Stimulated activated CD8-positive, alpha-beta memory T cell treated with anti-CD3 and anti-CD28 coated beads, Interleukin-4, amount 100 ng/mL, for 1 hour (primary cell): ENCODE measurements at regions not wholly inside any gene's neighbourhood (a gene's known extent, or its start where the extent isn't known, plus 50 kb on each side); places are given as distances from the start of the nearest gene placed in this dataset.
A peak's percentile ranks its signal among the peaks of the same experiment; 100 is the strongest.
"Not testable (repeated sequence)": the region's sequence is repeated elsewhere in the genome, so short reads cannot be mapped to it uniquely, and the experiment has no call there.

Experiments
- DNase-seq, 2 donors: peaks; one replicate each; pipeline ENCODE4 v3.0.0-alpha.2; 2020; ENCODE audit warnings: low read depth in 2 of 2, low spot score in 1 of 2

DNA sequence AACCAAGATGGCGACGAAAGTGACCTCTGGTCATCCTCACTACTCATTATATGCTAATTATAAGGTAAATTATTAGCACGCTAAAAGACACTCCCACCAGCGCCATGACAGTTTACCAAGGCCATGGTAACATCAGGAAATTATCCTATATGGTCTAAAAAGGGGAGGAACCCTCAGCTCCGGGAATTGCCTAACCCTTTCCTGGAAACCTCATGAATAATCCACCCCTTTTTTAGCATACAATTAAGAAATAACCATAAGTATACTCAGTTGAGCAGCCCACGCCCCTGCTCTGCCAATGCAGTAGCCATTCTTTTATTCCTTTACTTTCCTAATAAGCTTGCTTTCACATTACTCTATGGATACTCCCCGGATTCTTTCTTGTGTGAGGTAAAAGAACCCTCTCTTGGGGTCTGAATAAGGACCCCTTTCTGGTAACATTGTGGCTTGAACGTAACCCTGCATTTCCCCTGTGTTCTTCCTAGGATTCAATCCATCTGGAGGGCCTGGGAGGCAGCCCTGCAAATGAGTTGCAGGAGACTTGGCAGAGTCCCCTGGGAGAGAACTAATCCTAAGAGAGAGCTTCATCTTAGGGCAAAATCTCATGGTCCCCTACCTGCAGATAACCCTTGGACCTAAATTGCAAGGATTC, 225.6 kb upstream of the JARID2 start:
- DNase-seq, result no peak

DNA sequence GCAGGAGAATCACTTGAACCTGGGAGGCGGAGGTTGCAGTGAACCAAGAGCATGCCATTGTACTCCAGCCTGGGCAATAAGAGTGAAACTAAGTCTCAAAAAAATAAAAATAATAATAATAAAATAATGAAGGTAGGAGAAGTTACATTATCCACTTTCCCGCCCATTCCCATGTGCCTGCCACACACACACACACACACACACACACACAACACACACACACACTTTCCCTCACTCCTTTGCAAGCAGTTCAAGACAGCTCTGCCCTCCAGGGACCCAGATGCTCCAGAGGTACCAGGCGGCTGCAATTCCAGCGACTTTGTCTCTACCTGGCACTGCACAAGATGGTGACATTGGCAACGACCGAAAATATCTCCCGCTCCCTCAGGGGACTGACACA, 224.8 kb upstream of the JARID2 start:
- no peak for DNase-seq

DNA sequence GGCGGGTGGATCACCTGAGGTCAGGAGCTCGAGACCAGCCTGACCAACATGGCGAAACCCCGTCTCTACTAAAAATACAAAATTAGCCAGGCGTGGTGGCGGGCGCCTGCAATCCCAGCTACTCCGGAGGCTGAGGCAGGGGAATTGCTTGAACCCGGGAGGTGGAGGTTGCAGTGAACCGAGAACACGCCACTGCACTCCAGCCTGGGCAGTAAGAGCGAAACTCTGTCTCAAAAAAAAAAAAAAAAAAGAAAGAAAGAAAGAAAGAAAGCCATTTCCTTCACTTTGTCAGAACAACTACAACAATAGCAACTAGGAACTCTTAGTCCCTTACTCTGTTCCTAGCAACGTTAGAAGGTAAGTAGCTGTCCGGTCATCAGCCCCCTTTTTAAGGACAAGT, 222.9 kb upstream of the JARID2 start:
- not testable (repeated sequence) for DNase-seq

DNA sequence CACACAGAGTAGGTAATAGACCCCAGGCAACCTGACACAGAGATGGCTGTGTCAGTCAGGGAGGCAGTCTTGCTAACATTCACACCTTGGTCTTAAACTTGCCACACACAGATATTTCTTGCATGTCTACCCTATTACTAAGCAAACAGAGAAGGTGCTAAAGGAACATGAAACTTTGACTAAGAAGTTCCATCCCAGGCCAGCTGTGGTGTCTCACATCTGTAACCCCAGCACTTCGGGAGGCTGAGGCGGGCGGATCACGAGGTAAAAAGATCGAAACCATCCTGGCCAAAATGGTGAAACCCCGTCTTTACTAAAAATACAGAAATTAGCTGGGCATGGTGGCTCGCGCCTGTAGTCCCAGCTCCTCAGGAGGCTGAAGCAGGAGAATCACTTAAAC, 222.4 kb upstream of the JARID2 start:
- DNase-seq, result peak in 1 of 2 donors; percentile 9

DNA sequence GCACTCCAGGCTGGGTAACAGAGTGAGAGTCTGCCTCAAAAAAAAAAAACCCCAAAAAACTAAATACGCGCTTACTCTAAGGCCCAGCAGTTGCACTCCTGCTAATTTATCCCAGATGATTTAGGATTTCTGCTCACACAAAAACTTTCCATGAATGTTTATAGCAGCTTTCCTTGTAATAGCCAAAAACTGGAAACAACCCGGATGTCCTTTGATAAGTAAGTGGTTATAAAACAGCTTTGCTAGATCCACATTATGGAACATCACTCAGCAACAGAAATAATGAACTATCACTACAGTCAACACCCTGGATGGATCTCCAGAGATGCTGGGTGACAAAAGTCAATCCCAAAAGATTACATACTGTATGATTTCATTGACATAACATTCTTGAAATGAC, 220.4 kb upstream of the JARID2 start:
- DNase-seq, result no peak

DNA sequence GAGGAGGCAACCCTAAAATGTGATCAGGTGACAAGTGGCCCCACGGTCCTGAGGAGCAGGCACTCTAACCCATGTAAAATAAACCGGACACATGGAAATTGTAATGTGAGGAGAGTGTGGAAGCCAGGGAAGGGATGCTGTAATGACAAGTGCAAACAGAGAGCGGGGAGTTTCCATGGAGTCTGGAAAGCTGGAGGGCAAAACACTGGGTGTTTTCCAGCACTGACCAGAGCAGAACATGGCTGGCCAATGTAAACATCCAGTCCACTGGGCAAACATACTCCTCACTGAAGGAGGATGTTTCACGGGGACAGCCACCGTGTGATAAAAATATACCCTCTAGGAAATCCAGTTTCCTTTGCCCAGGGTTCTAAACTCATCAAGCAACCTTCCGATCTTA, 219.0 kb upstream of the JARID2 start:
- DNase-seq, result no peak

DNA sequence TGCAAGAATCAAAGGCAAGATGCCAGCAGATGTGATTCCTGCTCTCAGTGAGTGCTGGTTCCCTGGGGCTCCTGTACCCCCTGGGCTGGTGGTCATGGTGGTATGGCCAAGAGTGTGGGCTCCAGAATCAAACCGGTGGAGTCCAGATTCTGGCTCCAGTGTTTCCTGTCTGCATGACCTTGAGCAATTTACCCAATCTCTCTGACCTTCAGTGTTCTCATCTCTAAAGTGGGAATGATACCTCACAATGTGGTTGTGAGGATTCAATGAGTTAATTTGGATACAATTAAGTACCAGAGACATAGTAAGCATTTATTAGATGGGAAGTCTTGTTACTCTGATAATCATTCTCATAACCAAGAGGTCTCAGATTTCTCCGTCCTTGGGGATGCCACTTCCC, 218.4 kb upstream of the JARID2 start:
- DNase-seq, result no peak

DNA sequence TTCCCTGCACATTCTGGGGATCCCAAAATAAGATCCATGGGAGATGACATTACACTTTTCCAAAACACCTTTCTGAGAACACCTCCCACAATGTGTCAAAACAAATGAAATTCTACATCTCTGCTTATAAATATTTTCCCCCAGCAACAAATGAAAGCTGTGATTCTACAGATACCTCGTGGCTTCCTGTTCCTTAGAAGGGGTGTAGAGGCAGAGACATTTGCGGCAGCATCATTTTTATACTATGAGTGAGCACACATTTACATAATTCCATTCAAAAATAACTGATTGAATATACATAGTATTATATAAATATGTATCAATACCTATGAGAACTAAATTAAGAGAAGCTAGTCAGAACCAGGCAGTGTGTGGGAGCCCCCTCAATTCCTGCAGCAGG, 213.9 kb upstream of the JARID2 start:
- DNase-seq, result no peak

DNA sequence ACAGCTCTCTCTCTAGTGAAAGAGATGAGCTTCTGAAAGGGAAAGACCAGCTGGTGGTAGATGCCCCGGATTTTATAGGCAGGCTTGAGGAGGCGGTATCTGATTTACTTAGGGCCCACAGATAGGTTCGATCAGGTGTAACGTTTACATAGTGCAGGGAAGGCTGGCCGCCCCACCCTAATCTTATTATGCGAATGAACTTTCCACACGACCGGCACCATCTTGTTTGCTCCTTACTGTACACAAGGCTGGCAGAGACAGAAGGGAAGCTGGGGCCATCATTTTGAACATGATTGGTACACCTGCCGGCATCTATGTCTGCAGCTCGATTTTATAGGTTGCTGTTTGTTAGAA, 212.0 kb upstream of the JARID2 start:
- no peak for DNase-seq

DNA sequence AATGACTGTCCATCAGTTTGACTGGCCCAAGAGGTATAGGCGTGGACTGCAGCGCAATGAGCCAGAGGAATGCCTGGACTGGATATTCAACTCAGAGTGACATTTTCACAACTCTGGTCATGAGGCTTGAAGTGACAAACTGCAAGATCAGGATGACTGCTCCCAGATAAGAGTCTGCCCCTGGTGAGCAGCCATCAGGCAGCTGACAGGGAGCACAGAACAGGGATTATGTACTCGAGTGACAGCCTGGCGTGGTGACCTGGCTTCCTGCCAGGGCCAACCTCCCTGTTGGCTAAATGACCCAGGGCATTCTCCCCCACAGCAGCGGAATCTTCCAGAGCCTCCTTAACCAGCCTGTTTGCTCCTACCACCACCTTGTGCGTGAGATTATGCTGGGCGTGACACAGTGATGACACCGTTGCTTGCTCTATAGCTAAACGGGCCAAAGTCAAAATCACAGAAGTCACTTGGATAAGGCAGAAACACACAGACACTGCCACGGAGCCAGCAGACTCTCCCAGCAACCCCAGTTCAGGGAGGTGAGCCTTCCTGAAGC, 209.1 kb upstream of the JARID2 start:
- no peak for DNase-seq

DNA sequence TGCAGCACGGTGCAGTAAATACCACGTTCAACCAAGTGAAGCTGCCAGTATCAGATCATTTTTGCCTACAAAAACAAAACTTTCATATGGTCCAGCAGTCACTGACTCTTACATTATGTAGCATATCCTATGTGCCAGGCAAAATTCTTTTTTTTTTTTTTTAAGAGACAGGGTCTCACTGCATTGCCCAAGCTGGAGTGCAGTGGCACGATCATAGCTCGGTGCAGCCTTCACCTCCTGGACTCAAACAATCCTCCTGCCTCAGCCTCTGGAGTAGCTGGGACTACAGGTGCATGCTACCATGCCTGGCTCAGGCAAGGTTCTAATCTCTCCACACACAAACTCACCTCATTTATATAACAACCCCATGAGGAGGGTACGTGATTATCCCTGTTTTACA, 208.6 kb upstream of the JARID2 start:
- no peak for DNase-seq

DNA sequence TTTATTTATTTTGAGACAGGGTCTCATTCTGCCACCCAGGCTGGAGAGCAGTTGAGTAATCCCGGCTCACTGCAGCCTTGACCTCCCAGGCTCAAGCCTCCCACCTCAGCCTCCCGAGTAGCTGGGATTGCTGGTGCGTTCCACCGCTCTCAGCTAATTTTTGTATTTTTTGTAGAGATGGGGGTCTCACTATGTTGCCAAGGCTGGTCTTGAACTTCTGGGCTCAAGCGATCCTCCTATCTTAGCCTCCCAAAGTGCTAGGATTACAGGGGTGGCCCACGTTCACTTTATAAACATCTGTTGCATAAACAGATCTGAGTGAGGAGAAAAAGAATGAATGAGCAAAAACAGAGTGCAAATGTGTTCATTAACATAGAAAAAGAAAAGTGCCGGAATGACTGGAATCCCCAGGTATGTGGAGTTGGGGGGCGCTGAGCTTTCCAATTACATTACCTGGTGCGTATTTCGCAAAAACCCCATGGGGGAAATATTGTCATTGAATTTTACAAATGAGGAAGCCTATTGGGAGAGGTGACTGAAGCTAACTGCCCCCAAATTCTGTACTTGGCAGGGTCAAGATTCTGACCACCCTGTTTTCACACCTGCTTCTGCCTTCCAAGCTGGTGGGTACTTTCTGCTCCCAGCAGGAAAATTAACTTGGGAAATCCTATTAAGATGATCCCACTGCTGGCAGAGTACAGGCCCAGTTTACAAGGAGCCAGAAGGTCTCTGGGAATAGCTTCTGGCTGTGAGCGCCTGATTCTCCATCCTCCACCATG, 207.7 kb upstream of the JARID2 start:
- DNase-seq, result no peak

DNA sequence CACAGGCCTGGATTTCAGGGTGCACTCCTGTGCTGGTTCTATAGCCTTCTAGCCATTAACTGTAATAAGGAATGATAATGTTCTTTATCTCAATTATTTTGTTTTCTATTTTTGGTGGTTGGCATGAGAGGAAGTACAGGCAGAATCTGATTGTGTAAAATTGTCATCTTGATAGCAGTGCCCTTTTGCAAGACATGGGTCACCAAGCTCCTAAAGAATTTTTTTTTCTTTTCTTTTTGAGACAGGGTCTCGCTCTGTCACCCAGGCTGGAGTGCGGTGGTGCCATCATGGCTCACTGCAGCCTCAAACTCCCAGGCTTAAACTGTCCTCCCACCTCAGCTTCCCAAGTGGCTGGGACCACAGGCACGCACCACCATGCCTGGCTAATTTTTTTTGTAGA, 206.7 kb upstream of the JARID2 start:
- no peak for DNase-seq

DNA sequence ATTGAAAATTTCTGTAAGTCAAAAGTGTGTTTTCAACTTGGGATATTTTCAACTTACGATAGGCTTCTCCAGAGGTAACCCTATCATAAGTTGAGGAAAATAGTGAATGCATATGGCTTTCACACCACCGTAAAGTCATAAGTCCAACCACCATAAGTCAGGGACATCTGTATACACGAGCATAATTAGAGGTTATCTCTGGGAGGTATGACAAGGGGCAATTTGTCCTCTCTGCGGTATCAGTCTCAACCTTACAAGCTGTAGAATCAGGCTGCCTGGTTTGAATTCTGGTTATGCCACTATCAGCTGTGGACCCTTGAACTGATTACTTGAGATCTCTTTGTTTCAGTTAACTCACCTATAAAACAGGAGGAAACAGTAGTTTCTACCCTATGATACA, 202.9 kb upstream of the JARID2 start:
- no peak for DNase-seq

DNA sequence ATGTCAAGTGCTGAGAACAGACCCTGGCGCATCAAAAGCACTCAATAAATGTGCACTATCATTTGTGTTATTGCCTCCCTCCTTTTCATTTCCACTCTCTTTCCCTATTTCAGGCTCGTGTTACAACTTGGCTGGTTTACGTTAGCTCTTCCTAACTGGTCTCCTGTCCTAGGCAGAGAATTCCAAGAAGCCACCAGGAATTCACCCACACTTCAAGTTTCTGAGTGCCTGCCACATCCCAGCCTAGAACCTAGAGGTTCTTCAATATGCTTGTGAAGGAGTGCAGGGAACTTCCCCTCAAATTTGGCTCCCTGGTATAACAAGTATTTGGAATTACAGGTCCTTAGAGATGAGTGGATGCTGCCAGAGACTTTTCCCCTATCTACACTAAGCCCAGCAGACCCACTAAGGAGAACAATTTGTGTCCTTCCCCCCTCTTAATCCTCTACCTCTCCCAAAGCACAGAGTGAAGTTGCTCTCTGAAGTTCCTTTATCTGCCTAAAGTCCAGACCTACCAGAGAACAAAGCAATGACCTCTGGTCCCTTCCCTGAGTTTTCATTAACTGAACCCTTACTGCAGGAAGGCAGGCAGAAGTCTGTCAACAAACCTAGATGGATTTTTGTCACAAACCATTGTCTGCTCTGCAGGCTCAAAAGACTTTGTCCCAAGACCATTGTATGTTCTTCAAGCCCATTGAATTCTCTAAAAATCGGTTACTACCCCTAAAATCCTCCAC, 201.6 kb upstream of the JARID2 start:
- DNase-seq, result no peak

DNA sequence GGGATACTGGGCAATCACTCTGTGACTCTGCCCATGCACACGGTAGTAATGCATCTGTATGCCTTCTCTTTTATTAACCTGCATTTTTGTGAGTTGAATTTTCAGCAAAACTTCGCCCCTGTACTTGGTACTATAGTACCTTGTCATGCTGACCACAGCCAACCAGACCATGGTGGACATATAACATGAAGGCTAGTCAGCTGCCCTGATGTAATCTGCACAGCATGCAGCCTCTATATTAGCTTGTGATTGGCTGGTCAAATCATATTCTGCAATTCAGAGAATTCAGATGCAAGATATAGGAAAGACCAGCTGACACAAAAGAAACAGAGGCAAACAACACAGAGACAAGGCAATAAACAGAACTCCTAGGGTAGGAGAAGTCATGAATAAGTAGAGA, 200.9 kb upstream of the JARID2 start:
- DNase-seq, result no peak

DNA sequence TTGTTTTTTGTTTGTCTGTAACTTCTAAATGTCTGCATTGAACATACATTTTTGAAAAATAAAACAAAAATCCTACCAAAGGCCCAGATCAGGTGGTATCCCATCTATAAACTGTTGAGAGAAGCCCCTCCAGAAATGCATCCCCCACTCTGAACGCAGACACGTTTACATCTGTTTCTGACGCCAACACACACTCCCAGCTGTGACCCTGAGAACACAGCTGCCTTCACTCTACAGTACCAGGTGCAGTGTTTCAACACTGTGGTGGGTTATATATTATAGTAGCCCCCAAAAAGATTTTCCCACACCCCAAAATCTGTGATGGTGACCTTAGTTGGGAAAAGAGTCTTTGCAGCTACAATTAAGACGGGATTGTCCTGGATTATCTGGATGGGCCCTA, 199.1 kb upstream of the JARID2 start:
- no peak for DNase-seq

DNA sequence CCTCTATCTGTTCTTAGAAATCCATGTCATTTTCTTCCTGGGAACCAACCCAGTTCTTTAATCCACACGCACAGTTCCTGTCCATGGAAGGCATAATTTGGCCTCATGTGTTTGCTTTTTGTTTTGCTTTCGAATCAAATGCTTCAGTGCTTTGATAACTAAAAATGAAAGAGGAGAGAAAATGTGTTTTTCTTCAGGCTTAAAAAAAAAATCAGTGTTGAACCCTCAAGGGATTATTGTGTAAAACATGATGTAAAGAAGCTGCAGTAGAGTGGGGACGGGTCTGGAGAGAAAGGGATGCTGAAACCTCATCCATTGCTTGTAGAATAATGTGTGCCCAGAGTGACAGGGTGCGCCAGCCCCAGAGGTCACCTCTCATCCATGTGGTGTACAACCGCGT, 197.5 kb upstream of the JARID2 start:
- no peak for DNase-seq

DNA sequence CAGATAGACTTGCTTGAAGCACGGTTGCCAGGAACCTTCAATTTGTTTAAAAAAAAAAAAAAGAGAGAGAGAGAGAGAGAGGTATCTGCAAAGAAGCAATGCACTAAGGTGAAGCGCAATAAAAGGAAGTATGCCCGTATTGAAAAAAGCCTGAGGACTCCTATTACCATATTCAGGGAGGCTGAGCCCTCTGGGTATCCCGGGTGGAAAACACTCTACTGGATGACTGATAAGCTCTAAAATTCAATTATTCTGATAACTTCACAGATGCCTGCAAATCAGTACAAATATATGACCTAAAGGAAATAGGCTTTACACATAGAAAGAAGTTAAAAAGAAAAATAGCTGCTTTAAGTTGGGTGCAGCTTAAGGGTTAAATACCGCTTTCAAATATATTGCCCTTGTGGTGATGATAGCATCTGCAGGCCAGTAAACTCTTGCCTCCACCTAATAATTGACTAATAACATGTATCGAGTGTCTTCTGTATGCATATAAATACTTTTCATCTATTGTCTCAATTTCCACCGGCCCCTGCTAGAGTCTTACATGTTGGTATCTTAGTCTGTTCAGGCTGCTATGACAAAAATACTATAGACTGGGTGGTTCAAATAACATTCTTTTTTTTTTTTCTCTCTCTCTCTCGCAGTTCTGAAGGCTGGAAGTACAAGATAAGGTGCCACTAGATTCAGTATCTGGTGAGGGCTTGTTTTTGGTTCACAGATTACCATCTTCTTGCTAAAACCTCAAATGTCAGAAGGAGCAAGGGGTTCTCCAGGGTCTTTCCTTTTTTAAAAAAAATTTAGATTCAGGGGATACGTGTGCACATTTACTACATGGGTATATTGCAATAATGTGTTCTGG, 187.4 kb upstream of the JARID2 start:
- no peak for DNase-seq

DNA sequence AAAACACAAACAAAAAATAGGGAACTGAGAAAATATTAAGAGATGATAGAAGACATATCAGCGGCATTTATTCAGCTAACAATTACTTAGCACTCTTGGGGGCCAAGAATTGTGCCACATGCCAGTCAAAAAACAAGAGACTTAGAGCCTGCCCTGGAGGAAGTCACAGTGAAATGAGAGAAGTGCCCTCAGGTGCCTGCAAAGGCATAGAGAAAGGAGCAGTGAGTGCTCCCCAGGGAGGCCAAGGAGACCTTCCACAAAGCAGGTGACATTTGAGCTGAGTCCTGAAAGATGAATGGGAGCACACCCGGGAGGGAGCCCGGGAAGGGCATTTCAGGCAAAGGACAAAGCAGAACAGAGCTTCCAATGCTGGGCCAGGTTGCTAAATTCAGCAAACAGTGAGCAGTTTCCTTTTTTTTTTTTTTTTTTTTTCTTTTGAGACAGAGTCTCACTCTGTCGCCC, 184.7 kb upstream of the JARID2 start:
- DNase-seq, result no peak

DNA sequence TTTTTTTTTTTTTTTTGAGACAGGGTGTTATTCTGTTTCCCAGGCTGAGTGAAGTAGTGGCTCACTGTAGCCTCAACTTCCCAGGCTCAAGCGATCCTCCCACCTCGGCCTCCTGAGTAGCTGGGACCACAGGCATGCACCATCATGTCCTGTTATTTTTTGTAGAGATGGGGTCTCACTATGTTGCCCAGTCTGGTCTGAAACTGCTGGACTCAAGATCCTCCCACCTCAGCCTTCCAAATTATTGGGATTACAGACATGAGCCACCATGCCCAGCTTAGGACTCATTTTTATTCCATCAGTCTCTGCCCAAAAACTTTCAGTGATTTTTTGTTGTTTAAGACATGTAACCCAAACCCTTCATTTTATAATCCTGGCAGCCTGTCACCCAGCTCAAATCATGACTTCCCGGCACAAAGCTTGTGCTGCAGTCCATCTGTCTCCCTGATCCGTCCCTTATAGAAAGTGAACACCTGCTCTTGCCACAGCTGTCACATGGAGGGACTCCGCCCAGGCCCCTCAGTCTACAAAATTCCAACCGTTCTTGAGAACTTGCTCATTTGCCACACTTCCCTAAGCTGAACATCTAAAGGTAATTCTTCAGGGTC, 183.9 kb upstream of the JARID2 start:
- DNase-seq, result no peak
